Astrocyte (in vitro differentiated cells and primary cell): ENCODE measurements at regions not wholly inside any gene's neighbourhood (a gene's known extent, or its start where the extent isn't known, plus 50 kb on each side); places are given as distances from the start of the nearest gene placed in this dataset.

Source experiments
- EZH2 ChIP-seq: IDR thresholded peaks from 2 replicates; pipeline ENCODE4 v1.6.1; 2012; ENCODE audit warnings: mild to moderate bottlenecking, low read length, inconsistent platforms; ENCODE audit not compliant: insufficient read depth
- TF ChIP-seq, protein P1 (sequence below): IDR thresholded peaks from 2 replicates; pipeline ENCODE4 v1.5.1; 2011; ENCODE audit warnings: low read depth, mild to moderate bottlenecking, inconsistent platforms, low read length, moderate library complexity; ENCODE audit not compliant: insufficient read depth

- TF ChIP-seq, protein P1, sequence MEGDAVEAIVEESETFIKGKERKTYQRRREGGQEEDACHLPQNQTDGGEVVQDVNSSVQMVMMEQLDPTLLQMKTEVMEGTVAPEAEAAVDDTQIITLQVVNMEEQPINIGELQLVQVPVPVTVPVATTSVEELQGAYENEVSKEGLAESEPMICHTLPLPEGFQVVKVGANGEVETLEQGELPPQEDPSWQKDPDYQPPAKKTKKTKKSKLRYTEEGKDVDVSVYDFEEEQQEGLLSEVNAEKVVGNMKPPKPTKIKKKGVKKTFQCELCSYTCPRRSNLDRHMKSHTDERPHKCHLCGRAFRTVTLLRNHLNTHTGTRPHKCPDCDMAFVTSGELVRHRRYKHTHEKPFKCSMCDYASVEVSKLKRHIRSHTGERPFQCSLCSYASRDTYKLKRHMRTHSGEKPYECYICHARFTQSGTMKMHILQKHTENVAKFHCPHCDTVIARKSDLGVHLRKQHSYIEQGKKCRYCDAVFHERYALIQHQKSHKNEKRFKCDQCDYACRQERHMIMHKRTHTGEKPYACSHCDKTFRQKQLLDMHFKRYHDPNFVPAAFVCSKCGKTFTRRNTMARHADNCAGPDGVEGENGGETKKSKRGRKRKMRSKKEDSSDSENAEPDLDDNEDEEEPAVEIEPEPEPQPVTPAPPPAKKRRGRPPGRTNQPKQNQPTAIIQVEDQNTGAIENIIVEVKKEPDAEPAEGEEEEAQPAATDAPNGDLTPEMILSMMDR: no peak
- TF ChIP-seq EZH2: no peak
Measured at GRCh38 chr9:99557816-99558215, 263.9 kb upstream of the NR4A3 start.
